8988T (cell line): ENCODE measurements at regions not wholly inside any gene's neighbourhood (a gene's known extent, or its start where the extent isn't known, plus 50 kb on each side); places are given as distances from the start of the nearest gene placed in this dataset.
"Not testable (repeated sequence)": the region's sequence is repeated elsewhere in the genome, so short reads cannot be mapped to it uniquely, and the experiment has no call there.

Source experiments
- DNase-seq: peaks from one replicate; pipeline ENCODE4 v3.0.0; 2011

DNA sequence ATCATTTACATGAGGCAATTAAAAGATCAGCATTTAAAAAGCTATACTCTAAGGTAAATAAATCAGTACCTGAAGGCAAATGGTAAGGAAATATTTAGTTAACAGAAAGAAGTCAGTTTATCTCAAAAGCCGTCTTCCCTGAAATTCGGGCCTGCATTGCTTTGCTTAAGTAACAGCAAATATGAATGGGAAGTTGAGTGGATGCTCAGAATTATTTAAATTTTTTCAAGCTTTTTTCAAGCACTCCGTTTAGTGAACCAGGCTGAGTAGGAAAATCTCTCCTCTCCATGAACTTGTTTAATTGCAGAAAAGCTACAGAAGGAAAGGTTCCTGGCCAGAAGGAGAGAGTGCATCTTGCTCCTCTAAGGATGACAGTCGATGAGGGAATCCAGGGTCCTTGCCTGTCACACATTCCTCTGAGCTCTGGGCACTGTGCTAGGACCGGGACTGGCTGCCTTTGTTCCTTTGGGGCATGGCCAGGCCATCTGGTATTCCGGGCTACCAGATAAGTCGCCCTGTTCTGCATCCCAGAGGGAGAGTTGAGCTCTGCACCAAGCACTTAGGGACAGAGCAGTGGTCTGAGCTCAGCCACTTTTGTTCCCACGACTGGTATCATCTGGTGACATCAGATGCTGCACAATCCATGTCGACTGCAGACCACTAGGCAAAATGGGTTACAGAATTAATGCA lies 77.6 kb downstream of the RIN2 start:
- DNase-seq: no peak

DNA sequence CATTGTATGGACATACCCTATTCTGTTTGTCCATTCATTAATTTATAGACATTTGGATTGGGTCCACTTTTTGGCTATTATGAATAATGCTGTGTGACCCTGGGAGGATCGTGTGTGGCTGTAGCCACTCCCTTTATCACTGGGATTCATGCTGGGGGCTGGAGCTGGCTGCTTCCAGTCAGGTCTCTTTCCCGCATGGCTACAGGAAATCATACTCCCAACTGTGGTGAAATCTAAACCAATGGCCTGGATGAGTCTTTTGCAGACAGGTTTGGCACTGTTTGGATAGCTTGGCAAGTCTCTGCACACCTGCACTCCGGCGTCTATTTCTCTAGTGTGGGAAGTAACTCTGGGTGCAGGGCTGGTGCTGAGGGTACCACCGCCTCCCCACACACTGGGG lies 80.4 kb downstream of the RIN2 start:
- no peak for DNase-seq

DNA sequence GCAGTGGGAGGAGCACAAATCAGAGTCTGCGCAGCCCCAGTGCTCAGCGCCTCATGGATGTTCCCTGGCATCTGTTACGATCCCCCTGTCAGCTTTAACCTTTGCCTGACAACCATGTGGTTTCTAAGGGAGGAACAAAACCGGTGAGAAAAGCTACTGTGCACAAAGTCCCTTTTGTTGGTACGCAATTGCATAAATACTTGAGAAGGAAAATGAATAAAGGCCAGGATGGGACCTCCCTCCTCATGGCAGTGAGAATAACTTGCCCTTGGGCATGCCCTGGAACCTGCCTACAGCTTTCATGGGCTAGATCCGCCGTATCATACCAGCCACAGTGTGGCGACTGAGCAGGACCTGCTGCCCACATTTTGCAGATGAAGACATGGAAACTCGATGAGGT lies 81.0 kb downstream of the RIN2 start:
- no peak for DNase-seq

GRCh38 chr20:19840111-19840710 lies 82.2 kb downstream of the RIN2 start:
- DNase-seq: no peak

GRCh38 chr20:19841740-19842139 lies 83.7 kb downstream of the RIN2 start:
- DNase-seq: no peak

DNA sequence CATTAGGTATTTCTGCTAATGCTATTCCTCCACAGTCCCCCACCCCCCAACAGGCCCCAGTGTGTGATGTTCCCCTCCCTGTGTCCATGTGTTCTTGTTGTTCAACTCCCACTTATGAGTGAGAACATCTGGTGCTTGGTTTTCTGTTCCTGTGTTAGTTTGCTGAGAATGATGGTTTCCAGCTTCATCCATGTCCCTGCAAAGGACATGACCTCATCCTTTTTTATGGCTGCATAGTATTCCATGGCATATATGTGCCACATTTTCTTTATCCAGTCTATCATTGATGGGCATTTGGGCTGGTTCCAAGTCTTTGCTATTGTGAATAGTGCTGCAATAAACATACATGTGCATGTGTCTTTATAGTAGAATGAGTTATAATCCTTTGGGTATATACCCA lies 86.8 kb downstream of the RIN2 start:
- not testable (repeated sequence) for DNase-seq

DNA sequence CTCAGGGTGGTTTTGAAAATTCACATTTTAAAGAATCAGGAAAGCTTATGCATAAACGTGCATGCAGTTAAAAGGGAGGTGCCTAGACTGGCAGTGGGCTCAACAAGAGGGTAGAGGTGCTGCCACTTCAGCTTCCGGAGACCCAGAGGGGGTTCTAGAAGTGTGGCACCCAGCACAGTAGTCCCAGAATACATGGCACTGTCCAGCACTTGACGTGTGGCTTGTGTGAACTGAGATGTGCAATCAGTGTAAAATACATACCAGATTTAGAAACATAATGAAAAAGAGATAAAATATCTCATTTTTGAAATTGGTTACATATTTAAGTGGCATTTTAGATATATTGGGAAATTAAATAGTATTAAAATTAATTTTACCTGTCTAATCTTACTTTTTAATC lies 89.3 kb downstream of the RIN2 start:
- DNase-seq: no peak

DNA sequence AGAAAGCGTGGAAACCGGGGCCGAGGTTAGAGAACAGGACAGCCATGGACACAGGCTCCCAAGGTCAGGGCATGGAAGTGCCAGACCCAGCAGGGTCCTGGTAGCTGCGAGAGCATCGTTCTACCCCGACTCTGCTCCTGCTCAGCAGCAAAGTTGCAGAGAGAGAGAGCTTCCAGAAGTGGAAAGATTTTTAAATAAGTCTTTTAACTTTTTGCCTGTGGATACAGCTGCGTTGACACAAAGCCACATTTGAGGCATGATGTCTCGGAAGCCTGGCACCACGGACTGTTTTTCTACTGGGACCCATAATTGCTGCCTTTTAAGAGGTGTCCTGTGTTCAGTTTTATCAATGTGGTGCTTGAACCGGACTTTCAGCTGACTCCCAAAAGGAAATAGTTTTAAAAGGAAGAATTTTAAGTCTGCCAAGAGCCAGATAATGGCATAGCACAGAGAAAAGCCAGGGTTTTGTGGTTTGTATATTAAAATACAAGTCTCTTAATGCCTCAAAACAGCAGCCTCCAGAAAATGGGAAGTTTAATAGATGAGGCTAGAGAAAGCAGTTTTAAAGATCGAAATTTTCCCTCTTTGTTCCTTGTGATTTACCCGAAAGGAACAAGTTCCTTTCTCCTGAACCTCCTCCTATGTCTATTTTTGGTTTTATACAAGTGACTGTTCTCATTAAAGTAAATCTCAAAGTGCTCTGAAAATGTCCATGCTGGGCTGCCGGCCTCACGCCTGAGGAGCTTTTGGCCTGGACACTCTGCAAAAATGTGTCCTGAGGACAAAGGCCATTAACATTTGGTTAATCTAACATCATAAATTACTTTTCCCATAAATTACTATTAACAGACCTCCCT lies 91.5 kb downstream of the RIN2 start:
- DNase-seq: no peak

DNA sequence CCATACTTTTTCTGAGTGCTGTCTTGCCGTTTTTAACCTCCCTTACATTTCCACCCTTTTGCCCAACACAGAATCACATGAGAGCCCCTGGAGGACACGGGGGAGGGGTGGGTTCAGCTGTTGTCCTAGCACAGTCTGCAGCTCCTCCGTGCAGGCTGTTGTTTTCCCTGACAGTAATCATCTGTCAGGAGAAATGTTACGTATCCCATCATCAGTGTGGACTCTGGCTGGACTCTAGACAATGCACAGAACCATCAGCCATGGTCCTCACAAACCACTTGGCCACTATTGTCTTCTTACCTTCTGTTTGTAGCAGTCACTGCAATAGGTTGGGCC lies 92.1 kb downstream of the RIN2 start:
- no peak for DNase-seq

DNA sequence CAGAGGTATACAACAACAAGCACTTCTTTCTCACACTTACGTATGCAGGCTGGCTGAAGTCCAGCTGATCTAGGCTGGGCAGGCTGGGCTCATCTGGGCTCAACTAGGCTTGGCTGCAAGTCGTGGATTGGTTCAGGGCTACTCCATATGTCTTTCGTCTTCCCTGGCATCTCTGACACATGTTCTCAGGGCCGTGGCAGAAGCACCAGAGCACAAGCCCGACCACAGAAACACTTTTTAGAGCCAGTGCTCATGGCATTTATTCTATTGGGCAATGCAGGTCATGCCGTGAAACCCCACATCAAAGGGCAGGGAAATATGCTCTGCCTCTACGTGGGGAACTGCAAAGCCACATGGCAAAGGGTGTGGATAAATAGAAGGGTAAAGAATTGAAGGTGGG lies 93.8 kb downstream of the RIN2 start:
- DNase-seq: no peak

DNA sequence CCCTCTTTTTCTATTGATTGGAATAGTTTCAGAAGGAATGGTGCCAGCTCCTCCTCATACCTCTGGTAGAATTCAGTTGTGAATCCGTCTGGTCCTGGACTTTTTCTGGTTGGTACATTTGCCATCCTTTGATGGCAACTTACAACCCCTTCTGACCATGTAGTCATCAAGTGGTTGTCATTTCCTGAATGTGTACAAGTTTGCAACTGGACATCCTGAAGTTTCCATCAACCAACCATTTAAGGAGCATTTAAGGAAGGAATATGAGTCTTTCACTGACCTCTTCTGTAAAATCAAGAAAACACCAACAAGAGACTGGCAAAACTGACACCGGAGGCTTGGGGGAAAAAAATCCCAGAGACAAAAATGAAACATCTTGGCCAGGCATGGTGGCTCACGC lies 97.4 kb downstream of the RIN2 start:
- no peak for DNase-seq

- no peak for DNase-seq
Observed at GRCh38 chr20:19858466-19859371, 100.7 kb downstream of the RIN2 start.

DNA sequence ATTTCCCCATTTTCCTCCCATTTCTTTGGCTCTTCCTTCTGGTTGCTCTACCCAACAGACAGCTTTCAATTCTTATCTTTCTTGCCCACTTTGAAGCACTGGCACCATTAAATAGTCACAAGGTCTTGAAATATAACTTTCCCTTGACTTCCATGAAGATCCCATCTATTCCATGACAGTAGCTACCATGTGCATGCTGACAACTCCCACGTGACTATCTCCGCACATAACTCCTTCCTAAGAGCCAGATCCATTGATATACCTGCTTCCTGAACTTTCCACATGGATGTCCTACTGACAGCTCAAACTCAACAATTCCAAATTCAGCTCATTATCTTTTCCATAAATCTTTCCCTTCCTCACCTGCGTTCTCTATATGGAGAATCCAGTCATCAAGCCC lies 101.4 kb downstream of the RIN2 start:
- DNase-seq: no peak

DNA sequence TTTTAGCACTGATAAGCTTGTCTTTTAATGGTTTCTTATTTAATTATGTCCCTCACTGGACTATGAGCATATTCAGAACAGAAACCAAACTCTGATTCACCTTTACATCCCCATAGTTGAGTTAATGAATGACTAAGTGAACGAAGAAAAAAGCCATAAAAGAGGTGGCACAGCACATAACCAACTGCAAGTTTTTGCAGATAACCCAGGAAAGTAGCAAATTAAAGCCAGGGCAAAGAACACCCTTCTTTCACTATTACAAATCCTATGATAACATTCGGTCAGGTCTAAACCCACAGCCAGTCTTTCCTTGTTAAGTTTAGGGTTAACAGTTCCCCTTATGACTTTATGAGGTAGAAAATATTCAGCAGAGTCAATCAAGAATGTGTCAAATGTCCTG lies 102.7 kb downstream of the RIN2 start:
- no peak for DNase-seq

- DNase-seq: no peak
Observed at GRCh38 chr20:19861147-19861759, 103.2 kb downstream of the RIN2 start.

DNA sequence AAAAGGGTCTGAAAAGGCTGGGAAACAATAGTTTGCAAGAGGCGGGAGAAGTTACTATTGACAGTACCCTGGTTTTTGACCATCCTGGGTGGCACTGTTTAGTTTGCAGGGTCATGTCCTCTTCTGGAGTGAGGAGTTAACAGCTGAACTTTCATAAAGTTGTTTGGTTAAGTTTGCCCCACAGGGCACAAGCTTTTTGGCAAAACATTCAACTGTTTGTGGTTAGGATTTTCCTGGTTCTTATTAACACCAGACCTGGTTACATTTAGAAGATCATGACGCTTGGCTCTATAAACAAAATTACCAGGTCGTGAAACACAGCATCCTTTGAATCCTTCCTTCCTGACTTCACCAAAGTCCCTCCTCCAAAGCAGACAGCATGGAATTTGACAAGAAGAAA lies 106.1 kb downstream of the RIN2 start:
- no peak for DNase-seq

DNA sequence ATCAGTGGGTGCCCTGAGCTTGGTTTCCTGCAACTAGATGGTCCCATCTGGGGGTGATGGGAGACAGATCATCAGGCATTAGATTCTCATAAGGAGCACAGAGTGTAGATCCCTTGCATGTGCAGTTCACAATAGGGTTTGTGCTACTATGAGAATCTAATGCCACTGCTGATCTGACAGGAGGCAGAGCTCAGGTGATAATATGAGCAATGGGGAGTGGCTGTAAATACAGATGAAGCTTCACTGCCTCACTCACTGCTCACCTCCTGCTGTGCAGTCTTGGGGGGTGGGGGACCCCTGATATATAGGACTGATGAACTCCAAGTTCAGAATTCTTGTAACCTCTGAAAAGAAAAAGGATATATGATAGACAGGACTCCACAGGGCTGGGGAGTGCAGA lies 108.0 kb downstream of the RIN2 start:
- no peak for DNase-seq

DNA sequence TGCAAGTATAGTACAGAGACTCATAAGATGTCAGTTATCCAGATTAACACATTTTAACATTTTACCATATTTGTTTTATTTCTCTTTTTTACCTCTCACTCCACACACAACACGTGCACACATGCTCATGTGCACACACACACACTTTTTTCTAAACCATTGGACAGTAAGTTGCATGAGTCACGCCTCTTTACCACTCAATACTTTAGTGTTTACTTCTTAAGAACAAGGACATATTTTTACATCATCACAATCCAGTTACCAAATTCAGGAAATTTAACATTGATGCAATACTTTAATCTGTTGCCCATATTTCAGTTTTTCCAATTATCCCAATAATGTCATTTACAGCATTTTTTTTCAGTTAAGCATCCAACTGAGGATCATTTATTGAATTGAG lies 109.0 kb downstream of the RIN2 start:
- no peak for DNase-seq

GRCh38 chr20:19867940-19868371 lies 109.9 kb downstream of the RIN2 start:
- DNase-seq: no peak

DNA sequence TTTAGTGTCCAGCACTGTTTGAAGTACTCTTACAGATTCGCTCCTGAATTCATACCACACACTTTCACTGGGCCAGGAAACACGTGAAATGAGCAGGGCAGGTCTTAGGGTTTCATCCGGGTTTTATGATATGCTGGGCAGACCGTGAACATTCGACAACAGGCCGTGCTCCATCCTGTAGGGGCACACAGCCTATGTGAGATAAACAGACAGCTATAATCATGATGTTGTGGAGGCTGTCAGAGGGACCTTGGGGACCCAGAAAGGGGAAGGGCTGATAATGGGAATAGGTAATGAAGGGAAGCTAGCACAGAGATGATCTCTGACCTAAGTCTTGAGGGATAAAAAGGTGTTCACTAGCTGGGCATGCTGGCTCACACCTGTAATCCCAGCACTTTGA lies 110.4 kb downstream of the RIN2 start:
- DNase-seq: no peak

DNA sequence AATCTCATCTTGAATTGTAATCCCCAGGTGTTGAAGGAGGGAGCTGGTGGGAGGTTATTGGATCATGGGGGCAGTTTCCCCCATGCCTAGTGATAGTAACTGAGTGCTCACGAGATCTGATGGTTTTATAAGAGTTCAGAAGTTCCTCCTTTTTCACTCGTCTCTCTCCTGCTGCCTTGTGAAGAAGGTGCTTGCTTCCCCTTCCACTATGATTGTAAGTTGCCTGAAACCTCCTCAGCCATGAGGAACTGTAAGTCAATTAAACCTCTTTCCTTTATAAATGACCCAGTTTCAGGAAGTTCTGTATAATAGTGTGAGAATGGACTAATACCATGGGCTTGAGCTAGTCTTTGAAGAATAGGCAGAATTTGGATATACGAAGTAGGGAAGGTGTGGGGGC lies 113.9 kb downstream of the RIN2 start:
- no peak for DNase-seq

DNA sequence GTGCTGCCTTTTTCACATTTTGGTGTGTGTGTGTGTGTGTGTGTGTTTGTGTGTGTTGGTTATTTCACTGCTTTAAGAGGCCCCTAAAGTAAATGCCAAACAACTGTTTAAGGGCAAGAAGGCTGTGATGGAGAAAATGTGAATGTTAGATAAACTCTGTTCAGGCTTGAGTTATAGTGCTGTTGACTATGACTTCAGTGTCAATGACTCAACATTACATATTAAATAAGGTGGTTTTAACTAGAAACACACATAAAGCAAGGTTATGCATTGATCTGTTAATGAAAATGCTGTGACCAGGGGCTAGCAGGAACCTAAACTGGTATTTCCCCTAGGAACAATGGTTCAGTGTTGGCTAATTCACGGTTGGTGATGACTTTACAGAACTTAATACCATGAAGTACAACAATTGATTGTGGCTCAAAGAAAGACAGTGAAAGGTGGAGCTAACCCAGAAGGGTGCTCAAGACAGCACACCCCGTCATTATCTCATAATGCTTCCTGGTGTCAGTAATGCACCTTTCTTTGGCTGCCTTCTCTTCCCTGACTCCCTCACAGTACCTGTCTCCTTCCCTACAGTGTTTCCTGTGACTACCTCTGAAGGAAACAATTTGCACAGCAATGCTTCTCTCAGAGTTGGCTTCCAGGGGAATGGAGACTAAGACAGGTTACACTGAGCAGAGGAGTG lies 116.1 kb downstream of the RIN2 start:
- DNase-seq: no peak
